CD4-positive, alpha-beta T cell (primary cell): ENCODE measurements at regions not wholly inside any gene's neighbourhood (a gene's known extent, or its start where the extent isn't known, plus 50 kb on each side); places are given as distances from the start of the nearest gene placed in this dataset.

ENCODE experiments used
- ATAC-seq: fragments of 200-7000 bp; cut with Tn5 transposase; one replicate; pipeline ENCODE4 v1.10.0; 2022; ENCODE audit warnings: mild to moderate bottlenecking; ENCODE audit not compliant: poor library complexity
- CTCF ChIA-PET: fragments of 350-600 bp; sonication (Branson Sonifier 250); formaldehyde crosslinking; loops from one replicate; lab custom pipeline; 2021; ENCODE audit warnings: antibody characterized with exemption, inconsistent platforms; lab: Charles Lee
- POLR2A ChIA-PET: fragments of 350-600 bp; sonication (Branson Sonifier 250); formaldehyde crosslinking; loops from one replicate; lab custom pipeline; 2021; ENCODE audit warnings: antibody characterized with exemption, inconsistent platforms; lab: Charles Lee
- DNase-seq, 14 experiments: peaks; one replicate each; pipeline ENCODE4 v3.0.0-alpha.2; 2013 to 2020; ENCODE audit warnings: mixed read lengths in 2 of 14
- H3K27ac ChIP-seq, 2 donors: one replicate each; pipeline versions ENCODE4 v1.5.1 to v1.7.0; 2013; ENCODE audit warnings: low read length in 2 of 2, low read depth in 1 of 2, mild to moderate bottlenecking in 1 of 2
- H3K27me3 ChIP-seq, 2 experiments: 1 replicate in 1 of 2; 2 replicates in 1 of 2; pipeline versions ENCODE4 v1.6.1 to v1.7.0; 2013; ENCODE audit warnings: low read length in 2 of 2, control low read depth in 1 of 2, mild to moderate bottlenecking in 1 of 2, moderate library complexity in 1 of 2; ENCODE audit not compliant: insufficient read depth in 2 of 2, control insufficient read depth in 1 of 2
- H3K36me3 ChIP-seq: one replicate; pipeline ENCODE4 v1.6.1; 2013; ENCODE audit warnings: low read length, control low read depth; ENCODE audit not compliant: insufficient read depth
- H3K4me1 ChIP-seq: one replicate; pipeline ENCODE4 v1.6.1; 2013; ENCODE audit warnings: low read length, control low read depth; ENCODE audit not compliant: insufficient read depth
- H3K4me3 ChIP-seq: one replicate; pipeline ENCODE4 v1.5.1; 2013; ENCODE audit warnings: mild to moderate bottlenecking, low read length, moderate library complexity
- H3K9me3 ChIP-seq, 2 experiments: 1 replicate in 1 of 2; 2 replicates in 1 of 2; pipeline versions ENCODE4 v1.6.1 to v1.7.0; 2013; ENCODE audit warnings: low read length in 2 of 2, mild to moderate bottlenecking in 2 of 2, control low read depth in 1 of 2, moderate library complexity in 1 of 2; ENCODE audit not compliant: control insufficient read depth in 1 of 2, insufficient read depth in 1 of 2
- H3K27ac Mint-ChIP-seq: one replicate; pipeline ENCODE4 v1.8.0; 2020; ENCODE audit warnings: mixed read lengths
- H3K27me3 Mint-ChIP-seq: one replicate; pipeline ENCODE4 v1.8.0; 2021; ENCODE audit warnings: mixed read lengths
- H3K36me3 Mint-ChIP-seq: one replicate; pipeline ENCODE4 v1.8.0; 2021; ENCODE audit warnings: low read depth, mixed read lengths
- H3K4me1 Mint-ChIP-seq: one replicate; pipeline ENCODE4 v1.8.0; 2021; ENCODE audit warnings: low read depth, mixed read lengths
- H3K4me3 Mint-ChIP-seq: one replicate; pipeline ENCODE4 v1.8.0; 2020; ENCODE audit warnings: mild to moderate bottlenecking, mixed read lengths
- H3K9me3 Mint-ChIP-seq: one replicate; pipeline ENCODE4 v1.8.0; 2020; ENCODE audit warnings: mixed read lengths
- CTCF ChIP-seq: fragments of 200-600 bp; IDR thresholded peaks from one replicate; pipeline ENCODE4 v1.8.0; 2022; ENCODE audit warnings: antibody characterized with exemption, mild to moderate bottlenecking
- intact Hi-C, 2 experiments: fragments of 100-400 bp; cut with DNase I in 1 of 2; cut with micrococcal nuclease in 1 of 2; formaldehyde crosslinking; loops; one replicate each; pipeline versions ENCODE4 v1.15.1 to v1.9.0; 2023 to 2025; cut with DNase I, micrococcal nuclease

DNA sequence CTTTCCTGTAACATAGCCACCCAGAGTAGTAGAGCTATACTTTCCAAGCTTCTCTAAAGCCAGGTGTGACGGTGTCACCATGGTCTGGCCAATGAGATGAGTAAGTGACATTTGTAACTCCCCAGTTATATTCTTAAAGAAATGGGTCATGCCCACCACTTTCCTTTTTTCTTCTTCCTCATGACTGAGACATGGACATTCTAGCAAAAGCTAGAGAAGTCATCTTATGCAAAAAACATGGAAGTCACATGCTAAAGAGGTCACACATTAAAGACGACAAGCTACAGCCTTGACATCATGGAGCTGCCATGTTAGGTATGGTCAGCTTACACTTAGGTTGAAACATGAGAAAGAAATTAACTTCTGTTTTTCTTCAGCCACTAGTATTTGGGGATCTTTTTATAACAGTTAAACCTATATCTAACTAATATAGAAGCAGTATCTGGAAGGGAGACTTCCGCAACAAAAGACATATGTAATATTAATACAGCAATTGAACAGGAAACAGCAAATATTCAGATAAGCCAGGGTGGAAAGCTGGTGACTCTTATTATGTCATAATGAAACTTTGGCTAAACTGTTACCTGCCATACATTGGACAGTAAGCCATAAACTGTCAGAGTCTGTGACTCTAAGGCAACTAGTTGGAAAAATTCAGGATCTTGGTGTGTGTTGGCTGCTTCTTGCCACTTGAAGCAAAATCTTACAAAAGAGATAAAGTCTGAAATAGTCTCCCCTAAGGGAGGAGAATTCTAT, 54.7 kb upstream of the SNX2 start:
- ATAC-seq = no peak
- H3K36me3 Mint-ChIP-seq = no peaks in the 10 kb centered on the region
- no peaks in the 10 kb centered on the region for H3K36me3 ChIP-seq
- H3K9me3 ChIP-seq = no peaks in the 10 kb centered on the region
- no peaks in the 10 kb centered on the region for H3K9me3 Mint-ChIP-seq
- peaks cover 37% of the 10 kb centered on the region for H3K27me3 Mint-ChIP-seq
- H3K4me3 Mint-ChIP-seq = no peak overlapping the region
- intact Hi-C loops = no loop called here
- DNase-seq = no peak
- CTCF ChIA-PET = no interaction called here
- no peak for TF ChIP-seq CTCF
- no peak overlapping the region for H3K27ac ChIP-seq
- H3K27me3 ChIP-seq = no peaks in the 10 kb centered on the region
- H3K4me1 Mint-ChIP-seq = no peaks in the 10 kb centered on the region
- no peak overlapping the region for H3K27ac Mint-ChIP-seq
- H3K4me1 ChIP-seq = no peaks in the 10 kb centered on the region
- POLR2A ChIA-PET = no interaction called here
- H3K4me3 ChIP-seq = no peak overlapping the region

GRCh38 chr5:122721127-122721526, 53.8 kb upstream of the SNX2 start:
- H3K4me1 ChIP-seq = no peaks in the 10 kb centered on the region
- H3K27ac ChIP-seq = no peak overlapping the region
- no peak for TF ChIP-seq CTCF
- Mint-ChIP-seq H3K4me3 (no peak overlapping the region), H3K4me1 (no peaks in the 10 kb centered on the region), H3K36me3 (no peaks in the 10 kb centered on the region), H3K27ac (no peak overlapping the region), H3K27me3 (peaks cover 30% of the 10 kb centered on the region), H3K9me3 (no peaks in the 10 kb centered on the region)
- H3K4me3 ChIP-seq = no peak overlapping the region
- ChIA-PET POLR2A (no interaction called here), CTCF (no interaction called here)
- H3K27me3 ChIP-seq = no peaks in the 10 kb centered on the region
- H3K36me3 ChIP-seq = no peaks in the 10 kb centered on the region
- no peak for DNase-seq
- intact Hi-C loops = no loop called here
- no peaks in the 10 kb centered on the region for H3K9me3 ChIP-seq
- ATAC-seq = no peak

GRCh38 chr5:122722341-122722740, 52.5 kb upstream of the SNX2 start:
- H3K4me1 Mint-ChIP-seq = no peaks in the 10 kb centered on the region
- no peaks in the 10 kb centered on the region for H3K9me3 ChIP-seq
- H3K4me3 Mint-ChIP-seq = no peak overlapping the region
- H3K27ac Mint-ChIP-seq = no peak overlapping the region
- intact Hi-C loops = no loop called here
- no peak overlapping the region for H3K27ac ChIP-seq
- no peak overlapping the region for H3K4me3 ChIP-seq
- ATAC-seq (no peak), DNase-seq (no peak)
- no peak for TF ChIP-seq CTCF
- POLR2A ChIA-PET = no interaction called here
- H3K27me3 Mint-ChIP-seq = peaks cover 18% of the 10 kb centered on the region
- H3K36me3 Mint-ChIP-seq = no peaks in the 10 kb centered on the region
- CTCF ChIA-PET = no interaction called here
- no peaks in the 10 kb centered on the region for H3K27me3 ChIP-seq
- no peaks in the 10 kb centered on the region for H3K9me3 Mint-ChIP-seq
- H3K36me3 ChIP-seq = no peaks in the 10 kb centered on the region
- H3K4me1 ChIP-seq = no peaks in the 10 kb centered on the region
